HEK293 (cell line): ENCODE measurements at regions not wholly inside any gene's neighbourhood (a gene's known extent, or its start where the extent isn't known, plus 50 kb on each side); places are given as distances from the start of the nearest gene placed in this dataset.

ENCODE experiments used
- CTCF ChIA-PET: fragments of 350-600 bp; formaldehyde crosslinking; extraction: SDS; loops from one replicate; lab custom pipeline; 2021; ENCODE audit warnings: antibody characterized with exemption; lab: Yijun Ruan, JAX
- POLR2A ChIA-PET: fragments of 300-600 bp; formaldehyde crosslinking; extraction: SDS; loops from one replicate; lab custom pipeline; 2020; ENCODE audit warnings: antibody characterized with exemption, inconsistent platforms; lab: Yijun Ruan, JAX
- H3K27ac ChIP-seq: fragments of 200-500 bp; sonication (Bioruptor generic); 2 replicates; pipeline ENCODE4 v1.5.1; 2014; ENCODE audit warnings: low read depth, low read length, control low read depth, inconsistent platforms; ENCODE audit errors: extremely low read depth
- H3K36me3 ChIP-seq, 2 experiments: fragments of 200-500 bp in 1 of 2; sonication (Bioruptor generic) in 1 of 2; 1 replicate in 1 of 2; 2 replicates in 1 of 2; pipeline ENCODE4 v1.5.1; 2014 to 2017; ENCODE audit warnings: inconsistent platforms in 2 of 2, low read length in 2 of 2; ENCODE audit not compliant: control insufficient read depth in 2 of 2, insufficient read depth in 1 of 2
- H3K4me1 ChIP-seq: fragments of 200-500 bp; sonication (Bioruptor generic); 2 replicates; pipeline ENCODE4 v1.5.1; 2014; ENCODE audit warnings: mild to moderate bottlenecking, low read length, inconsistent platforms; ENCODE audit not compliant: control insufficient read depth, insufficient read depth
- H3K4me3 ChIP-seq: 2 replicates; pipeline ENCODE4 v1.5.1; 2011; ENCODE audit warnings: low read depth, mild to moderate bottlenecking, control low read depth, low read length, moderate library complexity
- H3K9me3 ChIP-seq: fragments of 200-500 bp; sonication (Bioruptor generic); 2 replicates; pipeline ENCODE4 v1.5.1; 2014; ENCODE audit warnings: low read depth, low read length, inconsistent platforms; ENCODE audit not compliant: control insufficient read depth, insufficient read depth
- CTCF ChIP-seq: fragments of 450-650 bp; formaldehyde crosslinking; IDR thresholded peaks from 2 replicates; pipeline ENCODE4 v1.5.1; 2016; ENCODE audit warnings: missing biosample characterization, missing genetic modification characterization
- GLI2 ChIP-seq: fragments of 450-650 bp; formaldehyde crosslinking; IDR thresholded peaks from 2 replicates; pipeline ENCODE4; 2017; ENCODE audit warnings: missing biosample characterization, missing genetic modification characterization, low read depth, borderline replicate concordance
- GLIS1 ChIP-seq: fragments of 450-650 bp; formaldehyde crosslinking; IDR thresholded peaks from 2 replicates; pipeline ENCODE4 v1.5.1; 2016; ENCODE audit warnings: missing biosample characterization, missing genetic modification characterization
- PBX3 ChIP-seq: sonication (generic); formaldehyde crosslinking; IDR thresholded peaks from 2 replicates; pipeline ENCODE4 v1.8.1; 2022; ENCODE audit warnings: mild to moderate bottlenecking, moderate library complexity, missing genetic modification reagents
- REST ChIP-seq: fragments of 450-650 bp; formaldehyde crosslinking; IDR thresholded peaks from 2 replicates; pipeline ENCODE4 v1.5.1; 2016; ENCODE audit warnings: missing biosample characterization, missing genetic modification characterization
- ZBTB44 ChIP-seq: fragments of 450-650 bp; IDR thresholded peaks from 2 replicates; pipeline ENCODE4 v1.5.1; 2018; ENCODE audit warnings: missing biosample characterization, mild to moderate bottlenecking, missing genetic modification characterization
- ZBTB7A ChIP-seq: fragments of 450-650 bp; formaldehyde crosslinking; IDR thresholded peaks from 2 replicates; pipeline ENCODE4 v1.5.1; 2016; ENCODE audit warnings: low read depth, missing biosample characterization, missing genetic modification characterization
- ZNF121 ChIP-seq: fragments of 450-650 bp; formaldehyde crosslinking; IDR thresholded peaks from 2 replicates; pipeline ENCODE4 v1.5.1; 2016; ENCODE audit warnings: missing biosample characterization, missing genetic modification characterization
- ZNF133 ChIP-seq: fragments of 450-650 bp; formaldehyde crosslinking; IDR thresholded peaks from 2 replicates; pipeline ENCODE4 v1.5.1; 2016; ENCODE audit warnings: missing biosample characterization, missing genetic modification characterization
- ZNF157 ChIP-seq: fragments of 450-650 bp; formaldehyde crosslinking; IDR thresholded peaks from 2 replicates; pipeline ENCODE4 v1.5.1; 2016; ENCODE audit warnings: missing biosample characterization, missing genetic modification characterization
- ZNF214 ChIP-seq: fragments of 450-650 bp; formaldehyde crosslinking; IDR thresholded peaks from 2 replicates; pipeline ENCODE4 v1.5.1; 2017; ENCODE audit warnings: missing biosample characterization, mild to moderate bottlenecking, missing genetic modification characterization, borderline replicate concordance
- ZNF530 ChIP-seq: fragments of 450-650 bp; formaldehyde crosslinking; IDR thresholded peaks from 2 replicates; pipeline ENCODE4 v1.5.1; 2016; ENCODE audit warnings: low read depth, missing biosample characterization, missing genetic modification characterization
- ZNF791 ChIP-seq: fragments of 450-650 bp; formaldehyde crosslinking; IDR thresholded peaks from 2 replicates; pipeline ENCODE4 v1.5.1; 2016; ENCODE audit warnings: missing biosample characterization, missing genetic modification characterization
- ZNF837 ChIP-seq: fragments of 450-650 bp; formaldehyde crosslinking; IDR thresholded peaks from 2 replicates; pipeline ENCODE4 v1.5.1; 2016; ENCODE audit warnings: missing biosample characterization, missing genetic modification characterization
- TF ChIP-seq, protein P1 (sequence below): fragments of 450-650 bp; formaldehyde crosslinking; conservative IDR thresholded peaks from 2 replicates; pipeline ENCODE4 v1.5.1; 2016; ENCODE audit warnings: low read depth, missing biosample characterization, missing genetic modification characterization
- TF ChIP-seq, protein P2 (sequence below): fragments of 450-650 bp; formaldehyde crosslinking; IDR thresholded peaks from 2 replicates; pipeline ENCODE4 v1.5.1; 2016; ENCODE audit warnings: missing biosample characterization, missing genetic modification characterization, borderline replicate concordance

DNA sequence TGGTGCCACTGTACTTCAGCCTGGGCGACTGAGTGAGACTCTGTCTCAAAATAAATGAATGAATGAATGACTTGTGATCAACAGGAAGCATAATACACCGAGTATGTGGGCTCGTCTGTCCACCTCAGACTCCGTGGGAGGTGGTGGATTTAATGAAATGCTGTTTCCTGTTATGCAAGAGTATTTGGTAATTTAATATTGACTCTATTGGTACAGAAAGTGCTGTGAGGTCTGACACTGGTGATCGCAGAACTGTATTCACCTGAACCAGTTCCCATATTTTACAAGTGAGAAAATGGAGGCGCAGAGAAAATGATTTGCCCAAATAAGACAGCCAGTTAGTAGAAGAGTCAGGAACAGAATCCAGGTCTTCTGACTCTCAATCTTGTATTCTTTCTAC is 423.3 kb downstream of the RAPGEF2 start:
- Histone ChIP-seq H3K9me3 (no peaks in the 10 kb centered on the region), H3K36me3 (no peaks in the 10 kb centered on the region), H3K4me1 (no peaks in the 10 kb centered on the region), H3K4me3 (no peak overlapping the region), H3K27ac (no peak overlapping the region)
- CTCF ChIA-PET: no interaction called here
- TF ChIP-seq ZNF837 (tag by site-specific recombination): no peak
- TF ChIP-seq PBX3 (CRISPR knock-in tag): no peak
- TF ChIP-seq ZNF121 (tag by site-specific recombination): no peak
- TF ChIP-seq ZNF214 (tag by site-specific recombination): no peak
- no peak for TF ChIP-seq ZBTB44 (tag by site-specific recombination)
- TF ChIP-seq GLI2 (tag by site-specific recombination): no peak
- TF ChIP-seq GLIS1 (tag by site-specific recombination): no peak
- no peak for TF ChIP-seq ZBTB7A (tag by site-specific recombination)
- TF ChIP-seq ZNF530 (tag by site-specific recombination): no peak
- TF ChIP-seq REST (tag by site-specific recombination): no peak
- no peak for TF ChIP-seq CTCF (tag by site-specific recombination)
- no peak for TF ChIP-seq ZNF791 (tag by site-specific recombination)
- TF ChIP-seq ZNF133 (tag by site-specific recombination): no peak
- TF ChIP-seq ZNF157 (tag by site-specific recombination): no peak
- TF ChIP-seq, protein P1, sequence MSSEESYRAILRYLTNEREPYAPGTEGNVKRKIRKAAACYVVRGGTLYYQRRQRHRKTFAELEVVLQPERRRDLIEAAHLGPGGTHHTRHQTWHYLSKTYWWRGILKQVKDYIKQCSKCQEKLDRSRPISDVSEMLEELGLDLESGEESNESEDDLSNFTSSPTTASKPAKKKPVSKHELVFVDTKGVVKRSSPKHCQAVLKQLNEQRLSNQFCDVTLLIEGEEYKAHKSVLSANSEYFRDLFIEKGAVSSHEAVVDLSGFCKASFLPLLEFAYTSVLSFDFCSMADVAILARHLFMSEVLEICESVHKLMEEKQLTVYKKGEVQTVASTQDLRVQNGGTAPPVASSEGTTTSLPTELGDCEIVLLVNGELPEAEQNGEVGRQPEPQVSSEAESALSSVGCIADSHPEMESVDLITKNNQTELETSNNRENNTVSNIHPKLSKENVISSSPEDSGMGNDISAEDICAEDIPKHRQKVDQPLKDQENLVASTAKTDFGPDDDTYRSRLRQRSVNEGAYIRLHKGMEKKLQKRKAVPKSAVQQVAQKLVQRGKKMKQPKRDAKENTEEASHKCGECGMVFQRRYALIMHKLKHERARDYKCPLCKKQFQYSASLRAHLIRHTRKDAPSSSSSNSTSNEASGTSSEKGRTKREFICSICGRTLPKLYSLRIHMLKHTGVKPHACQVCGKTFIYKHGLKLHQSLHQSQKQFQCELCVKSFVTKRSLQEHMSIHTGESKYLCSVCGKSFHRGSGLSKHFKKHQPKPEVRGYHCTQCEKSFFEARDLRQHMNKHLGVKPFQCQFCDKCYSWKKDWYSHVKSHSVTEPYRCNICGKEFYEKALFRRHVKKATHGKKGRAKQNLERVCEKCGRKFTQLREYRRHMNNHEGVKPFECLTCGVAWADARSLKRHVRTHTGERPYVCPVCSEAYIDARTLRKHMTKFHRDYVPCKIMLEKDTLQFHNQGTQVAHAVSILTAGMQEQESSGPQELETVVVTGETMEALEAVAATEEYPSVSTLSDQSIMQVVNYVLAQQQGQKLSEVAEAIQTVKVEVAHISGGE: no peak
- TF ChIP-seq, protein P2, sequence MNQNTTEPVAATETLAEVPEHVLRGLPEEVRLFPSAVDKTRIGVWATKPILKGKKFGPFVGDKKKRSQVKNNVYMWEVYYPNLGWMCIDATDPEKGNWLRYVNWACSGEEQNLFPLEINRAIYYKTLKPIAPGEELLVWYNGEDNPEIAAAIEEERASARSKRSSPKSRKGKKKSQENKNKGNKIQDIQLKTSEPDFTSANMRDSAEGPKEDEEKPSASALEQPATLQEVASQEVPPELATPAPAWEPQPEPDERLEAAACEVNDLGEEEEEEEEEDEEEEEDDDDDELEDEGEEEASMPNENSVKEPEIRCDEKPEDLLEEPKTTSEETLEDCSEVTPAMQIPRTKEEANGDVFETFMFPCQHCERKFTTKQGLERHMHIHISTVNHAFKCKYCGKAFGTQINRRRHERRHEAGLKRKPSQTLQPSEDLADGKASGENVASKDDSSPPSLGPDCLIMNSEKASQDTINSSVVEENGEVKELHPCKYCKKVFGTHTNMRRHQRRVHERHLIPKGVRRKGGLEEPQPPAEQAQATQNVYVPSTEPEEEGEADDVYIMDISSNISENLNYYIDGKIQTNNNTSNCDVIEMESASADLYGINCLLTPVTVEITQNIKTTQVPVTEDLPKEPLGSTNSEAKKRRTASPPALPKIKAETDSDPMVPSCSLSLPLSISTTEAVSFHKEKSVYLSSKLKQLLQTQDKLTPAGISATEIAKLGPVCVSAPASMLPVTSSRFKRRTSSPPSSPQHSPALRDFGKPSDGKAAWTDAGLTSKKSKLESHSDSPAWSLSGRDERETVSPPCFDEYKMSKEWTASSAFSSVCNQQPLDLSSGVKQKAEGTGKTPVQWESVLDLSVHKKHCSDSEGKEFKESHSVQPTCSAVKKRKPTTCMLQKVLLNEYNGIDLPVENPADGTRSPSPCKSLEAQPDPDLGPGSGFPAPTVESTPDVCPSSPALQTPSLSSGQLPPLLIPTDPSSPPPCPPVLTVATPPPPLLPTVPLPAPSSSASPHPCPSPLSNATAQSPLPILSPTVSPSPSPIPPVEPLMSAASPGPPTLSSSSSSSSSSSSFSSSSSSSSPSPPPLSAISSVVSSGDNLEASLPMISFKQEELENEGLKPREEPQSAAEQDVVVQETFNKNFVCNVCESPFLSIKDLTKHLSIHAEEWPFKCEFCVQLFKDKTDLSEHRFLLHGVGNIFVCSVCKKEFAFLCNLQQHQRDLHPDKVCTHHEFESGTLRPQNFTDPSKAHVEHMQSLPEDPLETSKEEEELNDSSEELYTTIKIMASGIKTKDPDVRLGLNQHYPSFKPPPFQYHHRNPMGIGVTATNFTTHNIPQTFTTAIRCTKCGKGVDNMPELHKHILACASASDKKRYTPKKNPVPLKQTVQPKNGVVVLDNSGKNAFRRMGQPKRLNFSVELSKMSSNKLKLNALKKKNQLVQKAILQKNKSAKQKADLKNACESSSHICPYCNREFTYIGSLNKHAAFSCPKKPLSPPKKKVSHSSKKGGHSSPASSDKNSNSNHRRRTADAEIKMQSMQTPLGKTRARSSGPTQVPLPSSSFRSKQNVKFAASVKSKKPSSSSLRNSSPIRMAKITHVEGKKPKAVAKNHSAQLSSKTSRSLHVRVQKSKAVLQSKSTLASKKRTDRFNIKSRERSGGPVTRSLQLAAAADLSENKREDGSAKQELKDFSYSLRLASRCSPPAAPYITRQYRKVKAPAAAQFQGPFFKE (tag by site-specific recombination): no peak
- POLR2A ChIA-PET: no interaction called here
